GDM1 (cell line): ENCODE measurements at regions not wholly inside any gene's neighbourhood (a gene's known extent, or its start where the extent isn't known, plus 50 kb on each side); places are given as distances from the start of the nearest gene placed in this dataset.

ENCODE experiments used
- DNase-seq: peaks from one replicate; lab custom pipeline; 2025; lab: John Stamatoyannopoulos, UW

- no peak for DNase-seq
Measured at GRCh38 chr20:52402950-52403349, 211.4 kb upstream of the ZFP64 start.

GRCh38 chr20:52402514-52402913 is 210.9 kb upstream of the ZFP64 start:
- no peak for DNase-seq

DNA sequence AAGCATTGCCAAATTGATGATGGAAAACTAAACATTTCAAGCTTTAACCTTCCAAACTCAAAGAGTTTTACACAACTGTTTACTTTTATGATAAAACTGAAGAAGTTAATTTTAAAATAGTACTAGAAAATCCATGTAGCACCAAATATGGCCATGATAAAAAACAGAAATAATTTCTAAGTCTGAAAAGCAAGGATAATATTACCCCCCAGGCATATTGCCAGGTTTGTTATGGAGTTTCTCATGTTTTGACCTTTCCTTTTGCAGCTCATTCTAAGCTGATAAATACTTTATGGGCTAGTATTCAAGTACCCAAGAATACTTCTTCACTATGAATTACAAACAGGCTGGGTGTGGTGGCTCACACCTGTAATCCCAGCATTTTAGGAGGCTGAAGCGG is 209.9 kb upstream of the ZFP64 start:
- DNase-seq: no peak

- no peak for DNase-seq
Measured at GRCh38 chr20:52399352-52399751, 207.8 kb upstream of the ZFP64 start.

DNA sequence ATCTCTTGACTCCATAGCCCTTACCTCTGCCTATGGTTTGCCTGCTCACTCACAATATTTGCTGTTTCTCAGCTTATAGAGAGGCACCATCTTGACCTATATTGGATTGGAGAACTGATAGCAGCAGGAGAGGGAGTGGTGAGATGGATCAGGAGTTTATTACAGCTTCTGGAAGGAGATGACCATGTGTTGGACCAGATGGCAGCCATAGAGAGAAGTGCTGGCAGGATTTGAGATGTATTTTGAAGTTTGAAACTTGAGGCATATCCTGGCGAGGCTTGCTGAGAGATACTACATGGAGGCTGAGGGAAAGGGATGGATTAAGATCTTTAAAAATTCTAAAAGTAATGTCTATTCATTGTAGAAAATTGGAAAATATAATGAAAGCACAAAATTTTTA is 198.0 kb upstream of the ZFP64 start:
- no peak for DNase-seq

DNA sequence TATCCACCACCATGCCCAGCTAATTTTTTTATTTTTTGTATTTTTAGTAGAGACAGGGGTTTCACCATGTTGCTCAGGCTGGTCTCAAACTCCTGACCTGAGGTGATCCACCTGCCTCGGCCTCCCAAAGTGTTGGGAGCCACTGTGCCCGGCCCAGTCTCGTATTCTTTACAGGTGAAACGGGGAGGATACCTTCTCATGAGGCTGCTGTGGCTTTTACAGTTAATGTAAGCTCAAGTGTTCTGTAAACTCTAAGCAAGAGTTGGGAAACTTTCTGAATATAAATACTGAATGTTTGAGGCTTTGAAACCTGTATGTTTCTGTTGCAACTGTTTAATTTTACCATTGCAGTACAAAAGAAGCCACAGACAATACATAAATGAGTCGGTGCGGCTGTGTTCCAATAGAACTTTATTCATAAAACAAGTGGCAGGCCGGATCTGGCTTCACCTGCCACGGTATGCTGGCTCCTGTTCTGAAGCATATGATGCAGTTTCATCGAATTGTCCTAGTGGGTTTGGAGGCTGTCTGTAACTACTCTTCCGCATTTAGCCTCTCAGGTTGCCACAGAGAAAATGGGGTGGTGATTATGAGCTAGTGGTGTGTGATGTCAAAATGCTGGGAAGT is 192.5 kb upstream of the ZFP64 start:
- no peak for DNase-seq

- no peak for DNase-seq
Measured at GRCh38 chr20:52382933-52383332, 191.4 kb upstream of the ZFP64 start.

- no peak for DNase-seq
Measured at GRCh38 chr20:52379723-52380336, 188.3 kb upstream of the ZFP64 start.

GRCh38 chr20:52372169-52372568 is 180.6 kb upstream of the ZFP64 start:
- DNase-seq: no peak

DNA sequence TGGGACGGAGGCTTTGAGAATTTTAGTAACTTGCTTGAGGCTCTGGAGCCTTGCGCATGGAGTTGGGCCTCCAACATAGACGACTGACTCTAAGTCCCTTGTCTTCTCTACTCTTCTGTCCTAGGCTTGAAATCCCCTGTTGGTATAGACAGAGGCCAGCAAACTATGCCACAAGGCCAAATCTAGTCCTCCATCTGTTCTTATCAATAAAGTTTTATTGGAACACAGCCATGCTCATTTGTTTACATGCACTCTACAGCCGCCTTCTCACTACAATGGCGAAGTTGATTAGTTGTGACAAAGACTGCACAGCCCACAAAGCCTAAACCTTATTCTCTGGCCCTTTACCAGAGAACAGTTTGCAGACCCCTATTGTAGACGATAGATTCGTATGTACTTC is 174.1 kb upstream of the ZFP64 start:
- DNase-seq: no peak

- no peak for DNase-seq
Measured at GRCh38 chr20:52364405-52364804, 172.8 kb upstream of the ZFP64 start.

DNA sequence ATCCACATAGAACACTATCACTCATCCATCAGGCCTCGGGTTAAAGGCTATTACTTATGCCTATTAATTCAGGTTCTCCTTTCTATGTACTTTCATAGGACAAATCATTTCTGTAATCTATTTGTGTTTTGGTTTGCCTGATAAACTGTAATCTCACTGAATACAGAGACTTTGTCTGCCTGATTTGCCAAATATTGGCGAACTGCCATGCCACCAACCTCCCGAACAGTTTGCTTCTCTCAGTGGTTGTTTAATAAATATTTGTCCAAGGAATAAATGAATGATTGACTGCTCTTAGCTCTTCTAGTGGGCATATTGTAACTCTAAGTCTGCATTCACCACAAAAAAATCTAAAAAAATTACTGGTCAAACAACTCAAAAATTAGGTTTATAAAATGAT is 170.1 kb upstream of the ZFP64 start:
- no peak for DNase-seq

GRCh38 chr20:52349806-52350205 is 158.2 kb upstream of the ZFP64 start:
- DNase-seq: no peak

- DNase-seq: no peak
Measured at GRCh38 chr20:52348434-52348833, 156.9 kb upstream of the ZFP64 start.

DNA sequence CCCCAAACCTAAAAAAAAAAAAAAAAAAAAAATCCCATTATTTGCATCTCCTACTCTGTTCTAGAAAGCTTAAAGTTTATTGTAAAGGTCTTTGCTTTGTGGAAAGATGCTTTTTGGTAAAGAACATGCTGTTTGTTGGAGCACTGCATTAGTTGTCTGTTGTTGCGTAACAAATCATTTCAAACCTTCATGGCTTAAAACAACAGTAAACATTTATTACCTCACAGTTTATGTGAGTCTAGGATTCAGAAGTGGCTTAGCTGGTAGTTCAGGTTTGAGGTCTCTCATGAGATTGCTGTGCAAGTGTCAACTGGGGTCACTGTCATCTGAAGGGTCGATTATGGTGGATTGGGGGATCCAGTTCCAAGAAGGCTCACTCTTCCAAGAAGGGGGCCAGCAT is 155.2 kb upstream of the ZFP64 start:
- no peak for DNase-seq

DNA sequence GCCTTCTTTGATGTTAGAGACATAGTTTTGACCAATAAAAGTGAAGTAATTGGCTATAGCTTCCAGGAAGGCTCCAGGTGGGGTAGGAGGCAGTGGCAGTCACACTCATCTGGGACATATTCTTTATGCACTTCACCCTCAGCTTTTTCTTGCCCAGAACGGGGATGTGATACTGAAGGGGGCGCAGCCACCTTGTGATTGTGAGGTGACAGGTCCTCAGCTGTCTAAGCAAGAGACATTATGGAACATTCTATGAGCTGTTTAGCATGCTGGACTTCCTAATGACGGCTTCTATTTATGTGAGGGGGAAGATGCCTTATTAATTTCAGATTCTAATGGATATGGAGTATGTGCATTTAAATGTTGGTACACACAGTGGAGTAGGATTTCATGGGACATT is 151.3 kb upstream of the ZFP64 start:
- DNase-seq: no peak

DNA sequence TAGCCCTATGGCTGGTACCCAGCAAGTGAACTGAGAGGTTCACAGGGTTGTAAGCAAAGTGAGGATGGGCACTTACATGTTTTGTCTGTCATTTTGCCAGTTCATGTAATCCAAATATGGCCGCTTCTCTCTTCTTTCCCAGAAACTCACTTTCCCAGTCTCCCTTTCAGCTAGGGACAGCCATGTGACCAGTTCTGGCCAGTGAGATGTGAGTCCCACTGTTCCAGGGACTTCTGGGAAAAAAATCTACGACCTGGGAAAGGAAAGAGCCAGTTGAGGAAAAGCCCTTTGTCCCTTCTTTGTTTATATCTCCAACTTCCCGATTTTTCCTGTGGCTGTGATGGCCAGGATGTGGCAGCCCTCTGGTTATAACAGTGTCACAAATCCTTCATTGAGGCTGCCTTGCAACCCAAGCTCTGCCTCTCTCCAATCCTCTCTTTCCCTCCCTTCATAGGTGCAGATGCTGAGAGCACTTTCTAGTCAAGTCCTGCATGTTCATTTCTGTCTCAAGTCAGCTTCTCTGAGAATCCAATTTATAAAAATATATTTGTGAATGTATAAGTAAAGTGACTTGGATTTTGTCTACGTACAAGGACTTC is 148.6 kb upstream of the ZFP64 start:
- no peak for DNase-seq

GRCh38 chr20:52332649-52333250 is 141.2 kb upstream of the ZFP64 start:
- no peak for DNase-seq

- DNase-seq: no peak
Measured at GRCh38 chr20:52332230-52332629, 140.7 kb upstream of the ZFP64 start.

DNA sequence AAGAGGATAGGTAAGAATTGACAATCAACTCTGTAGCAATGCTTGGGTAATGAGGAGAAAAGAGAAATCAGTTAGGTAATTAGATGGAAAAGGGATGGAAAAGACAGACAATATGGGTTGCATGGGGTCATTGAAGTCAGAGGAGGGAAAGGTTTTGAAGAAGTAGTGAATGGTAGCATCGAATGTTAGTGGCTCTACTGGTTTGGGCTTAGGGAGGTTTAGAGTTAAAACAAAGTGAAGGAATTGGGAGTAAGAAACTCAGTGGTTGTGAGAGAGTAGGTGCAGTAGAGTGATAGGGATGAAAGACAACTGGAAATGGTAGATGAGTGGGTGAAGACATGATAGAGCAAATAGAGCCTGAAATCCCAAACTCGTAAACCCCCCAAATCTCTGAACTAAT is 140.1 kb upstream of the ZFP64 start:
- DNase-seq: no peak

DNA sequence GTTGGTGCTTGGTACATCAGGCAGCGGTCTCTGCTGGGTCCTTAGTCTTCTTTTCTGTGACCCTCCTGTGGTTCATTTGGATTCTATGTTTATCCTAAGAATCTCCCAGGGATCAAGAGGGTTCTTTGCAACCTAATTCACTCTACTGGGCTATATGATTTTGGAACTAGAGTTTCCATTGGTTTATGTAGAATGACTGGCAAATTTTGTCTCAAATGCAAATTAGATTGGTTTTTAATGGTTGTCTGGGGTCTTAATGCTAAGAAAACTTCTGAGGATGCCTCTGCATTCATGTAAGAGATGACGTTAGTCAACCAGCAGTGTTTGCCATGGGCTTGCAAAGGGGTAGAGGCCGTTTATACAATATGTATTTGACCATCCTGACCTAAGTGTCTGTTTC is 129.8 kb upstream of the ZFP64 start:
- no peak for DNase-seq

GRCh38 chr20:52318651-52319050 is 127.1 kb upstream of the ZFP64 start:
- no peak for DNase-seq

DNA sequence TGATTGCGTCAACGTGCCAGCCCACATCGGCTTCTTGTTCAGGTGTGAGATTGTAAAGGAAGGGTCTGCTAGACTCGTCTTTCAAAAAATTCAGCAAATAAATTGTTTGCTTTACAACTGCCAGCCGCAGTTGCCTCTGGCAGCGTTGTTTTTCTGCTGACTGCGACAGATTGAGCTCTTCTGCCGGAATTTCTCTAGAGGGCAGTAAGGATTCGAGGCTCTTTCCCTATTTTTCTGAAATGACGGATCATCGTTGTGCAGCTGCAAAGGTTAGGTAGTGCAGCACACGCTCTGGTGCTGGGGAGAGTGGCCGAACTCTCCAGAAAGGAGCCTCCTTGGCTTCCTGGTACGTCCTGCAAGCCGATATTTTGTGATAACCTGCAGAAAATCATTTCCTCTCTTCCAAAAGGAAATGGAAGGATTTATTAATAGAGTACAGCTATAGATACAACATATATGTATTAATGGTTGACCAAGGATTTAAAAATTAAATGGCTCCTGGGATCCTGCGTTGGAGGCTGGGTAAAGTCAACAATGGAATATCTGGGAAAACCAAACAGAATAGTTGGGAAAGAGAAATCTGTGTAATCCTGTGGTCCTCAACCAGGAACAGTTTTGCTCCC is 121.9 kb upstream of the ZFP64 start:
- DNase-seq: no peak
